DND-41 (cell line): ENCODE measurements at regions not wholly inside any gene's neighbourhood (a gene's known extent, or its start where the extent isn't known, plus 50 kb on each side); places are given as distances from the start of the nearest gene placed in this dataset.

Experiments
- ATAC-seq: fragments of 200-7000 bp; cut with Tn5 transposase; 3 replicates; pipeline ENCODE4 v1.9.1; 2021; ENCODE audit warnings: low read depth; ENCODE audit not compliant: insufficient read depth
- DNase-seq: peaks from one replicate; pipeline ENCODE4 v3.0.0-alpha.2; 2020
- H2AFZ ChIP-seq: 2 replicates; pipeline ENCODE4 v1.6.0; 2012; ENCODE audit warnings: low read depth, low read length
- H3K27ac ChIP-seq: 2 replicates; pipeline ENCODE4 v1.5.1; 2012; ENCODE audit warnings: low read length, inconsistent platforms
- H3K27me3 ChIP-seq: fragments of 200-600 bp; sonication (generic); 2 replicates; pipeline ENCODE4 v1.6.0; 2012; ENCODE audit warnings: low read length, mild to moderate bottlenecking, inconsistent platforms; ENCODE audit not compliant: insufficient read depth, poor library complexity
- H3K36me3 ChIP-seq: 2 replicates; pipeline ENCODE4 v1.5.1; 2012; ENCODE audit warnings: low read length, inconsistent platforms; ENCODE audit not compliant: insufficient read depth
- H3K4me1 ChIP-seq: 2 replicates; pipeline ENCODE4 v1.5.1; 2012; ENCODE audit warnings: mild to moderate bottlenecking, low read length; ENCODE audit not compliant: insufficient read depth
- H3K4me2 ChIP-seq: 2 replicates; pipeline ENCODE4 v1.6.0; 2012; ENCODE audit warnings: mild to moderate bottlenecking, moderate library complexity, low read length, inconsistent platforms; ENCODE audit not compliant: insufficient read depth
- H3K4me3 ChIP-seq, 2 experiments: fragments of 200-600 bp in 1 of 2; shearing (Covaris generic) in 1 of 2; 2 replicates each; pipeline ENCODE4 v1.5.1; 2012 to 2016; ENCODE audit warnings: inconsistent platforms in 2 of 2, low read length in 2 of 2, mild to moderate bottlenecking in 2 of 2, low read depth in 1 of 2, moderate library complexity in 1 of 2
- H3K79me2 ChIP-seq: 2 replicates; pipeline ENCODE4 v1.6.0; 2012; ENCODE audit warnings: low read length, inconsistent platforms; ENCODE audit not compliant: insufficient read depth
- H3K9ac ChIP-seq: 2 replicates; pipeline ENCODE4 v1.6.0; 2012; ENCODE audit warnings: low read depth, mild to moderate bottlenecking, inconsistent platforms, low read length, moderate library complexity
- H3K9me3 ChIP-seq: 2 replicates; pipeline ENCODE4 v1.5.1; 2012; ENCODE audit warnings: low read length, moderate library complexity, mild to moderate bottlenecking, inconsistent platforms; ENCODE audit not compliant: insufficient read depth, severe bottlenecking
- H4K20me1 ChIP-seq: 2 replicates; pipeline ENCODE4 v1.6.0; 2012; ENCODE audit warnings: low read length; ENCODE audit not compliant: insufficient read depth
- EZH2 ChIP-seq: IDR thresholded peaks from 3 replicates; pipeline ENCODE4 v1.6.1; 2012; ENCODE audit warnings: borderline replicate concordance, low read depth, mild to moderate bottlenecking, moderate library complexity, low read length, inconsistent platforms; ENCODE audit not compliant: severe bottlenecking
- TF ChIP-seq, protein P1 (sequence below): IDR thresholded peaks from 2 replicates; pipeline ENCODE4 v1.5.1; 2012; ENCODE audit warnings: borderline replicate concordance, low read length, moderate library complexity, mild to moderate bottlenecking; ENCODE audit not compliant: poor library complexity, severe bottlenecking; ENCODE audit errors: extremely low read depth

DNA sequence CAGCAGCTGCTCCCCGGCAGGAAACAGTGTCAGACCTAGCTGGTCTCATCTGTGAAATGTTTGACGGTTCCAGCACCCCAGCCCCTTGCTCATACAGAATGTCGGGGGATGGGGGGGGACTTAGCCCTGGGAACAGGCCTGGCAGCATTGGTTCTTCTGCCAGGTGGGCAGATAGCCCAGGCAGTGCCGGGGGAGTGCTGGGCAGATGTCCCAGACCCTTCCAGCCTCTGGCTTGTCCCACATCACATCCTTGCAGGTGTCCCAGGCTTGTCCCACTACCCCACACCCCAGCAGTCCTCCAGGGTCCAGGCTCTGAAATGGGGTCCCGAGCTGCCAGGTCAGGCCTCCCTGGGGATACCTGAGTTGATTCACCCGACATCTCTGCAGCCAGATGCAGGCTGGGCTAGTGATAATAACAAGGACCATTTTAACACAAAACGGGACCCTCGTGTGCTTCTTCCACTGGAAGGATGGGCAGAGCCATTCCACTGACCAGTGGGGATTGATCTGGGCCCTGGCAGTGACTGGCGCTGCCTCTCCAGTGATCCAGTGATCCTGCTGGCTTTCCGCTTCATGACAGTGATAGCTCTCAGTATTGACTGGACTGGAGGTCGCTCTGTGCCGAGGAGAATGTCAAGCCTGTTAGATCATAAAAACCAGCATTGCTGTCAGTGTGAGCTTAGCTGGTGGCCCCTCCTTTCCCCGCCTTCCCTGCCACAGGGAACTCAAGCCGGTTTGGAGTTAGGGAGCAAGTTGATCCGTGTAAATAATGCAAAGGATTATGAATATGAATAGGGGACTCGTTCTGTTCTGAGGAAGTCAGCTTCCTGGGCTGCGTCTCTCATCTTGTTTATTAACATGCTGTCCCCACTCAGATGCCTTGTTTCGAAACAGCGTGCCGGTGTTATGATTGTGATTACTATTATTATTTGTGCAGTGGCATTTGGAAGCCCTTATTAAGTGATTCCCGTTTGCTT lies 180.6 kb downstream of the AACS start:
- no peak overlapping the region for H3K4me2 ChIP-seq
- H3K79me2 ChIP-seq, result no peaks in the 10 kb centered on the region
- no peaks in the 10 kb centered on the region for H4K20me1 ChIP-seq
- no peak overlapping the region for H3K4me3 ChIP-seq
- no peaks in the 10 kb centered on the region for H3K36me3 ChIP-seq
- ATAC-seq (no peak), DNase-seq (no peak)
- H2AFZ ChIP-seq, result no peak overlapping the region
- TF ChIP-seq, protein P1, sequence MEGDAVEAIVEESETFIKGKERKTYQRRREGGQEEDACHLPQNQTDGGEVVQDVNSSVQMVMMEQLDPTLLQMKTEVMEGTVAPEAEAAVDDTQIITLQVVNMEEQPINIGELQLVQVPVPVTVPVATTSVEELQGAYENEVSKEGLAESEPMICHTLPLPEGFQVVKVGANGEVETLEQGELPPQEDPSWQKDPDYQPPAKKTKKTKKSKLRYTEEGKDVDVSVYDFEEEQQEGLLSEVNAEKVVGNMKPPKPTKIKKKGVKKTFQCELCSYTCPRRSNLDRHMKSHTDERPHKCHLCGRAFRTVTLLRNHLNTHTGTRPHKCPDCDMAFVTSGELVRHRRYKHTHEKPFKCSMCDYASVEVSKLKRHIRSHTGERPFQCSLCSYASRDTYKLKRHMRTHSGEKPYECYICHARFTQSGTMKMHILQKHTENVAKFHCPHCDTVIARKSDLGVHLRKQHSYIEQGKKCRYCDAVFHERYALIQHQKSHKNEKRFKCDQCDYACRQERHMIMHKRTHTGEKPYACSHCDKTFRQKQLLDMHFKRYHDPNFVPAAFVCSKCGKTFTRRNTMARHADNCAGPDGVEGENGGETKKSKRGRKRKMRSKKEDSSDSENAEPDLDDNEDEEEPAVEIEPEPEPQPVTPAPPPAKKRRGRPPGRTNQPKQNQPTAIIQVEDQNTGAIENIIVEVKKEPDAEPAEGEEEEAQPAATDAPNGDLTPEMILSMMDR, result no peak
- TF ChIP-seq EZH2, result no peak
- H3K9ac ChIP-seq, result no peak overlapping the region
- H3K27ac ChIP-seq, result no peak overlapping the region
- no peaks in the 10 kb centered on the region for H3K4me1 ChIP-seq
- peaks cover 17% of the 10 kb centered on the region for H3K27me3 ChIP-seq
- H3K9me3 ChIP-seq, result no peaks in the 10 kb centered on the region

DNA sequence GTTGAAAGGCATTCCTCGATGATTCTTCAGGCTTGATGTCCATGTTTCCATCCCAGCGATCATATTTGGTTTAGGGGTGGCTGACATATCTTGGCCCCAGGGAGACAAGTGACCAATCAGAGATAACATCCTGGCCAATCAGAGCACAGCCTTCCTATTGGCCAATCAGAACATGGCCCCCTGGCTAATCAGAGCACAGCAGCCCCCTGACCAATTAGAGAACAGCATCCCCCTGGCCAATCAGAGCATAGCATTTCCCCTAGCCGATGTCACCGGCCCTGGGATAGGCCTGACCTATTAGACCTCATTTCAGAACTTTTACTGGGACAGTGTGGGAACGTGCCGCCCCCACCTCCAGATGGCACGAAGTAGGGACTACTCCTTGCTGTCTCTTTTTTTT lies 182.2 kb downstream of the AACS start:
- TF ChIP-seq, protein P1, result no peak
- no peak for TF ChIP-seq EZH2
- Histone ChIP-seq H3K27me3 (peaks cover 13% of the 10 kb centered on the region), H3K4me1 (no peaks in the 10 kb centered on the region), H3K36me3 (no peaks in the 10 kb centered on the region), H3K9ac (no peak overlapping the region), H3K4me3 (no peak overlapping the region), H2AFZ (no peak overlapping the region), H3K27ac (no peak overlapping the region), H3K4me2 (no peak overlapping the region), H3K79me2 (no peaks in the 10 kb centered on the region), H3K9me3 (no peaks in the 10 kb centered on the region), H4K20me1 (no peaks in the 10 kb centered on the region)
- ATAC-seq, result no peak
- no peak for DNase-seq

DNA sequence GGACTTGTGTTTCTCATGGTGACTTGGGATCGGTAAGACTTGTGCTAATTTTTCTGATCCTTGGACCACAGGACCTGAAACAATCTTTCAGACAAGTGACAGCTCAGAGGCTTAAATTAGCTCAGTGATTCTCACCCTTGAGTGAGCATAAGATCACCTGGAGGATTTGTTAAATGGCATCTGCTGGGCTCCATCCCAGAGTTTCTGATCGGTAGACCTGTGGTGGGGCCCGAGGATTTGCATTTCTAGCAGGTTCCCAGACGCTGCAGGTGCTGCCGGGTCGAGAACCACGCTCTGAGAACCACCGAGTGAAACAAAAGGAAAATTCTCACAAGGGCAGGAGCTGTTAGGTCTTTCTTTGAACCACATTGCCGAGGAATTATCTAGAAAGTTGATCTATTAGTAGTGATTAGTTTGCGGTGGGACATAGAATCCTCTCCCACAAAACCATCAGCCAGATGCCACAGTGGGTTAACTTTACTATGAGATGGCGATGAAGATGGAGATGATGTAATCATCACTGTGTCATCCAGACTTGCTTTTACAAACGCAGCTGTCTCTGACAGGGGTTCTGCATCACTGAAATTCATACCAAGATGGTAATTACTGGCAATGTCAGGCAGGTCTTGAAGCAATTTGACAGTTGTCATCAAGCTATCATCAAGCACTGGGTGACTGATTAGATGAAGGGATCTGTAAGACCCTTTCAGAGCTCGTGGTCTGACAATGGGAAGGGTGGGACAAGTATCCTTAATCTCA lies 184.0 kb downstream of the AACS start:
- Histone ChIP-seq H3K27ac (no peak overlapping the region), H4K20me1 (no peaks in the 10 kb centered on the region), H3K79me2 (no peaks in the 10 kb centered on the region), H2AFZ (no peak overlapping the region), H3K36me3 (no peaks in the 10 kb centered on the region), H3K4me1 (no peaks in the 10 kb centered on the region), H3K9ac (no peak overlapping the region), H3K9me3 (no peaks in the 10 kb centered on the region), H3K4me2 (no peak overlapping the region), H3K27me3 (peaks cover 16% of the 10 kb centered on the region), H3K4me3 (no peak overlapping the region)
- TF ChIP-seq EZH2, result no peak
- TF ChIP-seq, protein P1, result no peak
- ATAC-seq, result no peak
- no peak for DNase-seq
